Mucosa of descending colon (tissue), 3 donors: ENCODE measurements at regions not wholly inside any gene's neighbourhood (a gene's known extent, or its start where the extent isn't known, plus 50 kb on each side); places are given as distances from the start of the nearest gene placed in this dataset.

Source experiments
- ATAC-seq: fragments of 200-7000 bp; cut with Tn5 transposase; one replicate; pipeline ENCODE4 v1.9.1; 2020; ENCODE audit warnings: mild to moderate bottlenecking, moderate library complexity
- DNase-seq, 3 donors: peaks; one replicate each; pipeline ENCODE4 v3.0.0-alpha.2; 2020
- H3K36me3 ChIP-seq: fragments of 200-600 bp; one replicate; pipeline ENCODE4 v1.8.0; 2021; ENCODE audit warnings: low read depth, mild to moderate bottlenecking
- H3K4me1 ChIP-seq: fragments of 200-600 bp; one replicate; pipeline ENCODE4 v1.8.0; 2021; ENCODE audit warnings: low read depth, mild to moderate bottlenecking
- H3K4me3 ChIP-seq: fragments of 200-600 bp; one replicate; pipeline ENCODE4 v1.8.0; 2021; ENCODE audit warnings: mild to moderate bottlenecking
- H3K9me3 ChIP-seq: fragments of 200-600 bp; one replicate; pipeline ENCODE4 v1.8.0; 2021; ENCODE audit warnings: mild to moderate bottlenecking
- CTCF ChIP-seq: fragments of 200-600 bp; IDR thresholded peaks from one replicate; pipeline ENCODE4 v1.8.0; 2022; ENCODE audit warnings: antibody characterized with exemption, mild to moderate bottlenecking
- intact Hi-C, 2 donors: fragments of 100-400 bp; cut with DNase I in 1 of 2; cut with micrococcal nuclease in 1 of 2; formaldehyde crosslinking; loops; one replicate each; pipeline versions ENCODE4 v1.11.0 to v1.11.1; 2022; cut with DNase I, micrococcal nuclease
- donor health status: DM: no; HTN: no; CAD: no; lungs with moderate emphysema.
- donor health status: DM: no; HTN: no; CAD: no.
- donor health status: DM: no; HTN: yes; CAD: no.

DNA sequence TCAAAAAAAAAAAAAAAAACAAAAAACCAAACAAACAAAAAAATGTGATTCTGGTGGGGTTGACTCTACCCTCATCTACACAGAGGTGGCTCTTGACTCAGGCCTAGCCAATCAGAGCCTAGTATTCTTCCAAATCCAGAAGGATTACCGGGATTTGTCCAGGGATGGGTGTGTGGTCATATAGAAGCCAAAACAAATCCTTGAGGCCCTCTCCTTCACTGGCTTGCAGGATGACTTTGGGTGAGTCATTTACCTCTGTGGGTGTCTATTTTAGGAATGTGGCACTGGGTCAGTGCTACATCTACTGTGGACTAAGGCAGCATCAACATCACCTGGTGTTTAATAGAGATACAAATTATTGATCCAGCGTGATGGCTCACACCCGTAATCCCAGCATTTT lies 93.2 kb upstream of the RBBP6 start:
- Histone ChIP-seq H3K4me3 (no peak overlapping the region), H3K36me3 (no peaks in the 10 kb centered on the region), H3K9me3 (no peaks in the 10 kb centered on the region), H3K4me1 (no peaks in the 10 kb centered on the region)
- ATAC-seq (no peak), DNase-seq (no peak)
- intact Hi-C loops, result no loop called here
- TF ChIP-seq CTCF, result no peak

DNA sequence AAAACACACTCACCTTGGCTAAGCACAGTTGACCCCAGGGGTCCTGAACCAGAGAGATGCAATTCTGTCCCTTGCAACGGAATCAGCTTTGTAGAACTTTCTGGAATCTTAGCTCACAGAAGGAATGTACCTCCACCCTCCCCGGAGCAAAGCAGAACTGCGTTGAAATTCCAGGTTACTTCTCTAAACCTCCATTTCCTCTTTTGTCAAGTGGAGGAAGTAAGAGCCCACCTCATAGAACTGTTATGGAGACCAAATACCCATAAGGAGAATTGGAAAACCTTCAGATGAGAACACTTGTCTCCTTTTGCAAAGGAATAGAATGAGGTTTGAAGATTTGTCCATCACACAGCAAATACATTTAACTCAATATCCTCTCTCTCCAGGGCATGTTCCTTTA lies 86.6 kb upstream of the RBBP6 start:
- Histone ChIP-seq H3K36me3 (no peaks in the 10 kb centered on the region), H3K9me3 (no peaks in the 10 kb centered on the region), H3K4me3 (no peak overlapping the region), H3K4me1 (no peaks in the 10 kb centered on the region)
- DNase-seq (no peak), ATAC-seq (no peak)
- no peak for TF ChIP-seq CTCF
- intact Hi-C loops, result no loop called here

GRCh38 chr16:24463196-24463945 lies 76.0 kb upstream of the RBBP6 start:
- ATAC-seq (no peak), DNase-seq (no peak)
- H3K4me3 ChIP-seq, result no peak overlapping the region
- intact Hi-C loops, result no loop called here
- TF ChIP-seq CTCF, result no peak
- no peaks in the 10 kb centered on the region for H3K9me3 ChIP-seq
- no peaks in the 10 kb centered on the region for H3K4me1 ChIP-seq
- H3K36me3 ChIP-seq, result no peaks in the 10 kb centered on the region

DNA sequence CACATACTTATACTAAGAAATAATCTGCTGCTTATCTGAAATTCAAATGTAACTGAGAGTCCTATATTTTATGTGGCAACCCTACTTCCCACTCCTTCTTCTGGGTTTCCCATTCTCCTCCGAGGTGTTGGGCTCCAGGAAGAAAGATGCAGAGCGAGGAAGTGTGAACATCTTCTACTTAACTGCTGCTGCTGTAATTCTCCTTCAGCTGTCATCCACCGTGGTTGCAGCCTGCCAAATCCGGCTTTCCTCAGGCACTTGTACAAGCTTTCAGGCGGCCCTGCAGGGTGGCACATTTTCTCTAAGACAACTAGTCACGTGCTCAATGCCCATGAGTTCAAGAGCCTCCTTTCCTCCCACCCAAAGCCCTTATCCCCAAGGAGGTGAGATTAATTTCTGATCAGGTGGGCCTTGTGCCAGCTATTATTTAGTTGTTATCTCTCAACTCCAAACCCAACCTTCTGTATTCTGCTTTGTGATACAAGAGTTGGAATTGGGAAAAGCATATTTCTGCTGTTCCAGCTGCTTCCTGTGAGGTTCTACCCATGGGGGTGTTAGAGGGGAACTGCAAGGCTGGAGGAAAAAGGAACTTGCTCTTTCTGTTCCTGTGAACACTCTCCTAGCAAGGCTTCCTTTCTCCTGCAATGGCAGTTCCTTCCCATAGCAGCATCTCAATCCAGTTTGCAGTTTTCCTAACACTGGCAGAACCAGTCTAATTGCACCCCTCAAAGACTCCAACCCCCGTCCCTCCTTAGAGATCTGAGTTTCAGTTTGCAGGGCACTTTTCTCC lies 67.6 kb upstream of the RBBP6 start:
- ATAC-seq (no peak), DNase-seq (no peak)
- Histone ChIP-seq H3K4me3 (no peak overlapping the region), H3K4me1 (no peaks in the 10 kb centered on the region), H3K9me3 (peaks cover 4% of the 10 kb centered on the region), H3K36me3 (no peaks in the 10 kb centered on the region)
- intact Hi-C loops, result no loop called here
- no peak for TF ChIP-seq CTCF

- Histone ChIP-seq H3K9me3 (peaks cover 4% of the 10 kb centered on the region), H3K4me3 (no peak overlapping the region), H3K4me1 (no peaks in the 10 kb centered on the region), H3K36me3 (no peaks in the 10 kb centered on the region)
- no peak for ATAC-seq
- intact Hi-C loops, result no loop called here
- DNase-seq, result no peak
- TF ChIP-seq CTCF, result no peak
These were observed 61.9 kb upstream of the RBBP6 start for GRCh38 chr16:24477492-24477891.
